Loucy (cell line): ENCODE measurements at regions not wholly inside any gene's neighbourhood (a gene's known extent, or its start where the extent isn't known, plus 50 kb on each side); places are given as distances from the start of the nearest gene placed in this dataset.

ENCODE experiments used
- H2AFZ ChIP-seq: fragments of 200-600 bp; sonication (generic); 2 replicates; pipeline ENCODE4 v1.6.0; 2016; ENCODE audit warnings: antibody characterized with exemption, mild to moderate bottlenecking, low read length, moderate library complexity
- H3F3A ChIP-seq: fragments of 200-600 bp; 2 replicates; pipeline ENCODE4 v1.6.0; 2016; ENCODE audit warnings: antibody characterized with exemption, low read depth, mild to moderate bottlenecking
- H3K27me3 ChIP-seq: fragments of 200-600 bp; sonication (generic); 2 replicates; pipeline ENCODE4 v1.6.1; 2014; ENCODE audit warnings: low read length, mild to moderate bottlenecking; ENCODE audit not compliant: insufficient read depth, poor library complexity, severe bottlenecking
- H3K36me3 ChIP-seq: fragments of 200-600 bp; sonication (generic); 2 replicates; pipeline ENCODE4 v1.6.1; 2016; ENCODE audit warnings: low read length; ENCODE audit not compliant: insufficient read depth
- H3K4me1 ChIP-seq: fragments of 200-600 bp; sonication (generic); 2 replicates; pipeline ENCODE4 v1.5.1; 2014; ENCODE audit warnings: low read length, mild to moderate bottlenecking; ENCODE audit not compliant: insufficient read depth, poor library complexity, severe bottlenecking
- H3K4me2 ChIP-seq: fragments of 200-600 bp; sonication (generic); 2 replicates; pipeline ENCODE4 v1.6.0; 2014; ENCODE audit warnings: antibody characterized with exemption, low read length, low read depth, mild to moderate bottlenecking; ENCODE audit not compliant: poor library complexity, severe bottlenecking
- H3K4me3 ChIP-seq: fragments of 200-600 bp; sonication (generic); 2 replicates; pipeline ENCODE4 v1.5.1; 2014; ENCODE audit warnings: low read length, mild to moderate bottlenecking, mixed read lengths; ENCODE audit not compliant: poor library complexity, severe bottlenecking
- H3K79me2 ChIP-seq: fragments of 200-600 bp; sonication (generic); 2 replicates; pipeline ENCODE4 v1.6.1; 2014; ENCODE audit warnings: low read length; ENCODE audit not compliant: insufficient read depth
- H3K9ac ChIP-seq: fragments of 200-600 bp; sonication (generic); 2 replicates; pipeline ENCODE4 v1.6.0; 2014; ENCODE audit warnings: mild to moderate bottlenecking, low read depth, low read length, moderate library complexity; ENCODE audit not compliant: poor library complexity, severe bottlenecking
- H3K9me2 ChIP-seq: fragments of 200-600 bp; sonication (generic); replicated peaks from 2 replicates; pipeline ENCODE4 v1.6.1; 2016; ENCODE audit warnings: low read depth, low read length, mixed read lengths
- H3K9me3 ChIP-seq: fragments of 200-600 bp; sonication (generic); 2 replicates; pipeline ENCODE4 v1.6.1; 2014; ENCODE audit warnings: mild to moderate bottlenecking, antibody characterized with exemption, low read length, low read depth; ENCODE audit not compliant: insufficient read depth
- H4K20me1 ChIP-seq: fragments of 200-600 bp; sonication (generic); 2 replicates; pipeline ENCODE4 v1.6.0; 2014; ENCODE audit warnings: antibody characterized with exemption, low read length, mild to moderate bottlenecking; ENCODE audit not compliant: insufficient read depth, poor library complexity, severe bottlenecking
- EZH2phosphoT487 ChIP-seq: fragments of 200-600 bp; IDR thresholded peaks from 2 replicates; pipeline ENCODE4 v1.6.1; 2018; ENCODE audit warnings: antibody characterized with exemption, mild to moderate bottlenecking, moderate library complexity, borderline replicate concordance
- TF ChIP-seq, protein P1 (sequence below): fragments of 200-600 bp; sonication (generic); conservative IDR thresholded peaks from 2 replicates; pipeline ENCODE4 v1.5.1; 2014; ENCODE audit warnings: mild to moderate bottlenecking, antibody characterized with exemption, low read length

DNA sequence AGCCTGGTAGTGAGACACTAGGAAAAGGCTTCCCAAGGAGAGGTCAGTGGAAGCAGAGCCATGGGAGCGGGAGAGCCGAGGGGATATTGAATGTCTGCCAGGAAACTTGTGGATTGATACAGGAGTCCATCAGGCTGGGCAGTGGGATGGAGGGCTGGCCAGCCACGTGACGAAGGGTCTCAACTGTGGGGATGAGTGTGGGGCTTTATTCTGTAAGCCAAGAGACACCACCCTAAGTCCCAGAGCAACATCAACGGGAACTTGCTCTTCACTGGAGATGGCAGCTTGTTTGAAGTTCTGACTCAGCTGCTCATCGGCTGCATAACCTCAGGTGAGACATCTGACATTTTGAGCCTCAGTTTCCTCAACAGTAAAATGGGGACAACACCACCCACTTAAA lies 197.8 kb downstream of the VRK1 start:
- H3K9me3 ChIP-seq: no peaks in the 10 kb centered on the region; the same call in 1 of the 2 replicates
- no peaks in the 10 kb centered on the region for H3K79me2 ChIP-seq
- H3F3A ChIP-seq: no peaks in the 10 kb centered on the region
- no peaks in the 10 kb centered on the region for H3K27me3 ChIP-seq
- H3K4me2 ChIP-seq: no peak overlapping the region
- no peak overlapping the region for H3K9ac ChIP-seq
- no peak overlapping the region for H2AFZ ChIP-seq
- no peak overlapping the region for H3K4me3 ChIP-seq
- H3K9me2 ChIP-seq: no peaks in the 10 kb centered on the region
- no peaks in the 10 kb centered on the region for H3K4me1 ChIP-seq
- H3K36me3 ChIP-seq: no peaks in the 10 kb centered on the region
- H4K20me1 ChIP-seq: no peaks in the 10 kb centered on the region
- TF ChIP-seq EZH2phosphoT487: no peak
- TF ChIP-seq, protein P1, sequence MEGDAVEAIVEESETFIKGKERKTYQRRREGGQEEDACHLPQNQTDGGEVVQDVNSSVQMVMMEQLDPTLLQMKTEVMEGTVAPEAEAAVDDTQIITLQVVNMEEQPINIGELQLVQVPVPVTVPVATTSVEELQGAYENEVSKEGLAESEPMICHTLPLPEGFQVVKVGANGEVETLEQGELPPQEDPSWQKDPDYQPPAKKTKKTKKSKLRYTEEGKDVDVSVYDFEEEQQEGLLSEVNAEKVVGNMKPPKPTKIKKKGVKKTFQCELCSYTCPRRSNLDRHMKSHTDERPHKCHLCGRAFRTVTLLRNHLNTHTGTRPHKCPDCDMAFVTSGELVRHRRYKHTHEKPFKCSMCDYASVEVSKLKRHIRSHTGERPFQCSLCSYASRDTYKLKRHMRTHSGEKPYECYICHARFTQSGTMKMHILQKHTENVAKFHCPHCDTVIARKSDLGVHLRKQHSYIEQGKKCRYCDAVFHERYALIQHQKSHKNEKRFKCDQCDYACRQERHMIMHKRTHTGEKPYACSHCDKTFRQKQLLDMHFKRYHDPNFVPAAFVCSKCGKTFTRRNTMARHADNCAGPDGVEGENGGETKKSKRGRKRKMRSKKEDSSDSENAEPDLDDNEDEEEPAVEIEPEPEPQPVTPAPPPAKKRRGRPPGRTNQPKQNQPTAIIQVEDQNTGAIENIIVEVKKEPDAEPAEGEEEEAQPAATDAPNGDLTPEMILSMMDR: no peak

DNA sequence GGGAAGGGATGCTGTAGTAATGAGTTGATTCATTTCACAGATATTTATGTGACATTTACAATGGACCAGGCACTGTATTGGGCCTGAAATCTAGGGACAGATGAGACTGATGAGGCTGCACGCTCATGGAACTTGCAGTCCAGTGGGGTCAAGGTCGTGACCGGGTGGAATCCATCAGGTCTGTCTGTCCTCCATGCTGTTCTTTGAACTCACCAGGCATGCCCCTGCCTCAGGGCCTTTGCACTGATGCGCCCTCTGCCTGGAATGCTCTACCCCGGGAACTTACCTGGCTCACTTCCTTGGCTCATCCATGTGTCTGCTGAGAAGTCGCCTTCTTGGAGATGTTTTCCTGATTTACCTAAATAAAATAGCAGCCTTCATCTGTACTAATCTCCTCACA lies 200.1 kb downstream of the VRK1 start:
- no peak overlapping the region for H3K4me3 ChIP-seq
- H3K36me3 ChIP-seq: no peaks in the 10 kb centered on the region
- H3K27me3 ChIP-seq: no peaks in the 10 kb centered on the region
- H3K4me2 ChIP-seq: no peak overlapping the region
- H3K9me3 ChIP-seq: no peaks in the 10 kb centered on the region; the same call in 1 of the 2 replicates
- H3K79me2 ChIP-seq: no peaks in the 10 kb centered on the region
- H3K4me1 ChIP-seq: no peaks in the 10 kb centered on the region
- H3K9ac ChIP-seq: no peak overlapping the region
- no peaks in the 10 kb centered on the region for H3K9me2 ChIP-seq
- no peaks in the 10 kb centered on the region for H4K20me1 ChIP-seq
- H3F3A ChIP-seq: no peaks in the 10 kb centered on the region
- no peak for TF ChIP-seq EZH2phosphoT487
- TF ChIP-seq, protein P1: no peak
- H2AFZ ChIP-seq: no peak overlapping the region

DNA sequence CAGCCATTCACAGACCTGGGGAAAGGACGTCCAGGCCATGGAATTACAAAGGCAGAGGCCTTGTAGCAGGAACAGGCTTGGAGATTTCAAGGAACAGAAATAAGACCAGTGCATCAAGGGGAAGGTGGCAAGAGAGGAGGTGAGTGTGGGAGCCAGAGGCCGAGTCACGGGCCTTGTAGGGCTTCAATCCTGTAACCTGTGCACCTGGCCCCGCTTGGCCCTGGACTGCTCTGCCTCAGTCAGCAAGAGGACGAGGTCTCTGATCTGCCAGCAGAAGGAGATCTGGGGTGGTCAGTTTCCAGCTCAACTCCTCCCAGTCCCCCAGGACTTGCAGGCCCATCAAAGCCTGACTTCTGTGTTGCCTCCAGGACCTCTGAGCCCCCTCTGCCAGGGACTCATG lies 200.8 kb downstream of the VRK1 start:
- H3K4me1 ChIP-seq: no peaks in the 10 kb centered on the region
- no peaks in the 10 kb centered on the region for H3K27me3 ChIP-seq
- no peak overlapping the region for H3K4me2 ChIP-seq
- H3F3A ChIP-seq: no peaks in the 10 kb centered on the region
- no peaks in the 10 kb centered on the region for H3K79me2 ChIP-seq
- TF ChIP-seq EZH2phosphoT487: no peak
- TF ChIP-seq, protein P1: no peak
- no peaks in the 10 kb centered on the region for H3K36me3 ChIP-seq
- H3K9ac ChIP-seq: no peak overlapping the region
- H2AFZ ChIP-seq: no peak overlapping the region
- no peaks in the 10 kb centered on the region for H3K9me2 ChIP-seq
- H4K20me1 ChIP-seq: no peaks in the 10 kb centered on the region
- no peak overlapping the region for H3K4me3 ChIP-seq
- no peaks in the 10 kb centered on the region; the same call in 1 of the 2 replicates for H3K9me3 ChIP-seq
